IMR-90 (cell line): ENCODE measurements at regions not wholly inside any gene's neighbourhood (a gene's known extent, or its start where the extent isn't known, plus 50 kb on each side); places are given as distances from the start of the nearest gene placed in this dataset.

ENCODE experiments used
- ATAC-seq: fragments of 200-7000 bp; cut with Tn5 transposase; 2 replicates; pipeline ENCODE4 v1.9.1; 2020; ENCODE audit warnings: low read depth, mild to moderate bottlenecking, moderate library complexity
- BruUV-seq: library from RNA; stranded (reverse); fragments of 400-500 nt; replicated peaks from 2 replicates; lab custom pipeline; 2021; lab: Mats Ljungman, UMichigan
- CTCF ChIA-PET: fragments of 300-600 bp; formaldehyde crosslinking; extraction: SDS; loops from one replicate; lab custom pipeline; 2021; ENCODE audit warnings: antibody characterized with exemption; lab: Yijun Ruan, JAX
- POLR2A ChIA-PET: fragments of 300-600 bp; sonication (Branson Sonifier 250); formaldehyde crosslinking; loops from one replicate; lab custom pipeline; 2022; ENCODE audit warnings: antibody characterized with exemption; ENCODE audit not compliant: unreplicated experiment; lab: Charles Lee
- DNase-seq: peaks from one replicate; pipeline ENCODE4 v3.0.0; 2013
- H2AFZ ChIP-seq: replicated peaks from 2 replicates; pipeline ENCODE3; 2013; ENCODE audit warnings: low read length, mild to moderate bottlenecking; ENCODE audit not compliant: poor library complexity
- H2AK5ac ChIP-seq: 2 replicates; pipeline ENCODE4 v1.6.1; 2013; ENCODE audit warnings: low read depth, low read length, inconsistent platforms
- H2AK9ac ChIP-seq: replicated peaks from 2 replicates; pipeline ENCODE3; 2013; ENCODE audit warnings: mild to moderate bottlenecking, low read depth, low read length, moderate library complexity; ENCODE audit not compliant: poor library complexity
- H2BK120ac ChIP-seq: 2 replicates; pipeline ENCODE4 v1.6.1; 2013; ENCODE audit warnings: low read depth, low read length, inconsistent platforms
- H2BK15ac ChIP-seq: 3 replicates; pipeline ENCODE4 v1.6.1; 2013; ENCODE audit warnings: low read depth, low read length, inconsistent platforms
- H2BK20ac ChIP-seq: 2 replicates; pipeline ENCODE4 v1.6.1; 2013; ENCODE audit warnings: low read depth, mild to moderate bottlenecking, inconsistent platforms, low read length, moderate library complexity
- H2BK5ac ChIP-seq: 2 replicates; pipeline ENCODE4 v1.6.1; 2013; ENCODE audit warnings: mild to moderate bottlenecking, low read depth, low read length, inconsistent platforms; ENCODE audit not compliant: poor library complexity, severe bottlenecking
- H3K14ac ChIP-seq: replicated peaks from 2 replicates; pipeline ENCODE4 v1.6.1; 2013; ENCODE audit warnings: low read depth, low read length, inconsistent platforms
- H3K18ac ChIP-seq: 2 replicates; pipeline ENCODE4 v1.6.1; 2013; ENCODE audit warnings: low read depth, low read length, control low read depth
- H3K23ac ChIP-seq: 2 replicates; pipeline ENCODE4 v1.6.1; 2013; ENCODE audit warnings: low read depth, low read length, inconsistent platforms
- H3K27ac ChIP-seq: 2 replicates; pipeline ENCODE4 v1.5.1; 2013; ENCODE audit warnings: mild to moderate bottlenecking, control low read depth, low read length; ENCODE audit not compliant: insufficient read depth
- H3K27me3 ChIP-seq: 2 replicates; pipeline ENCODE4 v1.6.1; 2013; ENCODE audit warnings: low read length; ENCODE audit not compliant: control insufficient read depth, insufficient read depth
- H3K36me3 ChIP-seq: 2 replicates; pipeline ENCODE4 v1.6.1; 2013; ENCODE audit warnings: low read length, mixed read lengths; ENCODE audit not compliant: control insufficient read depth, insufficient read depth
- H3K4ac ChIP-seq: 2 replicates; pipeline ENCODE4 v1.6.1; 2013; ENCODE audit warnings: low read depth, low read length, inconsistent platforms
- H3K4me1 ChIP-seq: 2 replicates; pipeline ENCODE4 v1.6.1; 2013; ENCODE audit warnings: low read length, mixed read lengths; ENCODE audit not compliant: control insufficient read depth, insufficient read depth
- H3K4me2 ChIP-seq: 2 replicates; pipeline ENCODE4 v1.6.1; 2013; ENCODE audit warnings: low read depth, mild to moderate bottlenecking, control low read depth, low read length, moderate library complexity
- H3K4me3 ChIP-seq: 2 replicates; pipeline ENCODE4 v1.5.1; 2013; ENCODE audit warnings: low read depth, mild to moderate bottlenecking, control low read depth, low read length, moderate library complexity; ENCODE audit not compliant: insufficient read depth
- H3K56ac ChIP-seq: 2 replicates; pipeline ENCODE4 v1.6.1; 2013; ENCODE audit warnings: low read length, inconsistent platforms; ENCODE audit not compliant: insufficient read depth; ENCODE audit errors: extremely low read depth
- H3K79me1 ChIP-seq, 2 experiments: 2 replicates each; pipeline ENCODE4 v1.6.1; 2013; ENCODE audit warnings: low read length in 2 of 2, inconsistent platforms in 1 of 2, low read depth in 1 of 2
- H3K9ac ChIP-seq: 2 replicates; pipeline ENCODE4 v1.6.1; 2013; ENCODE audit warnings: low read depth, low read length, control low read depth
- H3K9me1 ChIP-seq: 2 replicates; pipeline ENCODE4 v1.6.1; 2013; ENCODE audit warnings: low read length, inconsistent platforms; ENCODE audit not compliant: insufficient read depth
- H3K9me3 ChIP-seq: 2 replicates; pipeline ENCODE4 v1.6.1; 2013; ENCODE audit warnings: low read length; ENCODE audit not compliant: control insufficient read depth, insufficient read depth
- H4K20me1 ChIP-seq: 2 replicates; pipeline ENCODE4 v1.6.1; 2013; ENCODE audit warnings: low read length, inconsistent platforms; ENCODE audit not compliant: insufficient read depth
- H4K5ac ChIP-seq: 2 replicates; pipeline ENCODE4 v1.6.1; 2013; ENCODE audit warnings: mild to moderate bottlenecking, low read depth, low read length, control low read depth
- H4K8ac ChIP-seq, 2 experiments: 2 replicates each; pipeline ENCODE4 v1.6.1; 2013; ENCODE audit warnings: low read depth in 2 of 2, low read length in 2 of 2, control low read depth in 1 of 2, inconsistent platforms in 1 of 2
- H4K91ac ChIP-seq: 2 replicates; pipeline ENCODE4 v1.6.1; 2013; ENCODE audit warnings: low read depth, low read length, inconsistent platforms; ENCODE audit not compliant: insufficient read depth
- CEBPB ChIP-seq: IDR thresholded peaks from 2 replicates; pipeline ENCODE4 v1.6.1; 2012; ENCODE audit warnings: low read depth, low read length, improper control_type of control experiment
- FOS ChIP-seq: fragments of 150-350 bp; IDR thresholded peaks from 2 replicates; pipeline ENCODE4 v1.6.1; 2016; ENCODE audit warnings: low read depth, low read length
- MAFK ChIP-seq: IDR thresholded peaks from 2 replicates; pipeline ENCODE4 v1.6.1; 2012; ENCODE audit warnings: low read depth, low read length, improper control_type of control experiment
- MAZ ChIP-seq: IDR thresholded peaks from 2 replicates; pipeline ENCODE4 v1.6.1; 2012; ENCODE audit warnings: low read depth, mild to moderate bottlenecking, low read length, improper control_type of control experiment, moderate library complexity, borderline replicate concordance
- MXI1 ChIP-seq: IDR thresholded peaks from 2 replicates; pipeline ENCODE4 v1.6.1; 2012; ENCODE audit warnings: low read depth, mild to moderate bottlenecking, low read length, moderate library complexity, borderline replicate concordance
- RAD21 ChIP-seq: IDR thresholded peaks from 2 replicates; pipeline ENCODE4 v1.6.1; 2012; ENCODE audit warnings: low read length, improper control_type of control experiment
- RCOR1 ChIP-seq: IDR thresholded peaks from 2 replicates; pipeline ENCODE4 v1.6.1; 2012; ENCODE audit warnings: mild to moderate bottlenecking, low read length, improper control_type of control experiment; ENCODE audit not compliant: insufficient replicate concordance
- SMC3 ChIP-seq: fragments of 150-350 bp; IDR thresholded peaks from 2 replicates; pipeline ENCODE4 v1.6.1; 2016; ENCODE audit warnings: low read depth, mild to moderate bottlenecking, antibody characterized with exemption, low read length, moderate library complexity
- USF2 ChIP-seq: fragments of 150-350 bp; IDR thresholded peaks from 2 replicates; pipeline ENCODE4 v1.6.1; 2017; ENCODE audit warnings: mild to moderate bottlenecking, antibody characterized with exemption, low read length, low read depth
- WGBS, 2 experiments: methylation state at CpG; one replicate each; pipeline versions ENCODE4 v1.1.5 to v1.1.7; 2013; ENCODE audit warnings: missing lambda C conversion rate in 2 of 2; ENCODE audit not compliant: insufficient read length in 1 of 2; ENCODE audit errors: extremely low coverage in 2 of 2; 5-methylcytosine and 5-hydroxymethylcytosine counted together
- dilution Hi-C: fragments of 300-500 bp; cut with HindIII; formaldehyde crosslinking; loops from one replicate; pipeline ENCODE4 v1.14.3; 2018; ENCODE audit warnings: low sequenced_read_pairs; ENCODE audit not compliant: unreplicated experiment
- in situ Hi-C: fragments of 300-500 bp; cut with MboI; formaldehyde crosslinking; loops from 3 replicates; pipeline ENCODE4 v1.14.3; 2019; ENCODE audit warnings: low sequenced_read_pairs, inconsistent platforms, mixed read lengths
- intact Hi-C: fragments of 100-400 bp; cut with micrococcal nuclease; formaldehyde crosslinking; loops from 2 replicates; pipeline ENCODE4 v1.10.0; 2022
- TF ChIP-seq, protein P1 (sequence below): fragments of 150-350 bp; IDR thresholded peaks from 2 replicates; pipeline ENCODE4 v1.6.1; 2016; ENCODE audit warnings: low read depth, mild to moderate bottlenecking, low read length, moderate library complexity, borderline replicate concordance
- TF ChIP-seq, protein P2 (sequence below): conservative IDR thresholded peaks from 2 replicates; pipeline ENCODE4 v1.5.1; 2012; ENCODE audit warnings: mild to moderate bottlenecking, low read depth, low read length, improper control_type of control experiment

DNA sequence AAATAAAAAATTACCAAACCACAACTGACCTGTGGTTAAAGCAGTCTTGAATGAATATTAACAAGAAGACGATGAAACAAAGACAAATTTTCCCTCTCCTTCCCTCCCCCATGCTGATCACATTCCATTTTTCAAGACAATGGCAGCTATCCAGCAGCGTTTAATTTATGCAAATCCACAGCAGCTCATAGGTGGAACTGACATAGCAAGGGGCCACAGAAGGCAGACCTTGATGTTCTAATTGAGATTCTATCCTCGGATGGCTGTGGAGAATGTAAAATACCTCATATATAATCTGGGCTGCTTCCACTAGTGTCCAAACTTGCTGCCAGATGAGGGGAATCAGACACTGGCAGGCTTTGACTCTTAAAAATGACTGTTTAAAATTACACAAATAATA lies 211.5 kb downstream of the CHRDL1 start:
- H2BK15ac ChIP-seq, result no peak overlapping the region
- H3K27ac ChIP-seq, result no peak overlapping the region
- dilution Hi-C loops, result no loop called here
- no peaks in the 10 kb centered on the region for H3K36me3 ChIP-seq
- H3K4ac ChIP-seq, result no peak overlapping the region
- no peak overlapping the region for H2BK20ac ChIP-seq
- H3K23ac ChIP-seq, result no peak overlapping the region
- ChIA-PET POLR2A (no interaction called here), CTCF (no interaction called here)
- no peak overlapping the region for H3K4me3 ChIP-seq
- no peak overlapping the region for H2AK5ac ChIP-seq
- H2BK120ac ChIP-seq, result no peak overlapping the region
- no peak overlapping the region for H2AK9ac ChIP-seq
- WGBS, 2 experiments, result no CpG with 5 or more reads among the region's 3 CpGs
- BruUV-seq, result no TSS peak
- intact Hi-C loops, result no loop called here
- no peaks in the 10 kb centered on the region; the same call in 1 of the 2 replicates for H3K27me3 ChIP-seq
- no peak for ATAC-seq
- H3K14ac ChIP-seq, result no peak overlapping the region
- no peak for DNase-seq
- no peak overlapping the region for H3K4me2 ChIP-seq
- no peak overlapping the region for H3K18ac ChIP-seq
- in situ Hi-C loops, result no loop called here
- H2BK5ac ChIP-seq, result no peak overlapping the region
- H3K9me3 ChIP-seq, result no peaks in the 10 kb centered on the region
- no peak overlapping the region for H4K91ac ChIP-seq
- H4K8ac ChIP-seq, result no peak overlapping the region
- H3K79me1 ChIP-seq, result no peaks in the 10 kb centered on the region
- H2AFZ ChIP-seq, result no peak overlapping the region
- no peak for TF ChIP-seq USF2
- TF ChIP-seq, protein P1, sequence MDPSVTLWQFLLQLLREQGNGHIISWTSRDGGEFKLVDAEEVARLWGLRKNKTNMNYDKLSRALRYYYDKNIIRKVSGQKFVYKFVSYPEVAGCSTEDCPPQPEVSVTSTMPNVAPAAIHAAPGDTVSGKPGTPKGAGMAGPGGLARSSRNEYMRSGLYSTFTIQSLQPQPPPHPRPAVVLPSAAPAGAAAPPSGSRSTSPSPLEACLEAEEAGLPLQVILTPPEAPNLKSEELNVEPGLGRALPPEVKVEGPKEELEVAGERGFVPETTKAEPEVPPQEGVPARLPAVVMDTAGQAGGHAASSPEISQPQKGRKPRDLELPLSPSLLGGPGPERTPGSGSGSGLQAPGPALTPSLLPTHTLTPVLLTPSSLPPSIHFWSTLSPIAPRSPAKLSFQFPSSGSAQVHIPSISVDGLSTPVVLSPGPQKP, result no peak
- no peak for TF ChIP-seq RCOR1
- TF ChIP-seq MAZ, result no peak
- TF ChIP-seq MXI1, result no peak
- TF ChIP-seq SMC3, result no peak
- TF ChIP-seq FOS, result no peak
- TF ChIP-seq, protein P2, sequence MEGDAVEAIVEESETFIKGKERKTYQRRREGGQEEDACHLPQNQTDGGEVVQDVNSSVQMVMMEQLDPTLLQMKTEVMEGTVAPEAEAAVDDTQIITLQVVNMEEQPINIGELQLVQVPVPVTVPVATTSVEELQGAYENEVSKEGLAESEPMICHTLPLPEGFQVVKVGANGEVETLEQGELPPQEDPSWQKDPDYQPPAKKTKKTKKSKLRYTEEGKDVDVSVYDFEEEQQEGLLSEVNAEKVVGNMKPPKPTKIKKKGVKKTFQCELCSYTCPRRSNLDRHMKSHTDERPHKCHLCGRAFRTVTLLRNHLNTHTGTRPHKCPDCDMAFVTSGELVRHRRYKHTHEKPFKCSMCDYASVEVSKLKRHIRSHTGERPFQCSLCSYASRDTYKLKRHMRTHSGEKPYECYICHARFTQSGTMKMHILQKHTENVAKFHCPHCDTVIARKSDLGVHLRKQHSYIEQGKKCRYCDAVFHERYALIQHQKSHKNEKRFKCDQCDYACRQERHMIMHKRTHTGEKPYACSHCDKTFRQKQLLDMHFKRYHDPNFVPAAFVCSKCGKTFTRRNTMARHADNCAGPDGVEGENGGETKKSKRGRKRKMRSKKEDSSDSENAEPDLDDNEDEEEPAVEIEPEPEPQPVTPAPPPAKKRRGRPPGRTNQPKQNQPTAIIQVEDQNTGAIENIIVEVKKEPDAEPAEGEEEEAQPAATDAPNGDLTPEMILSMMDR, result no peak
- no peak for TF ChIP-seq CEBPB
- no peak for TF ChIP-seq MAFK
- no peak for TF ChIP-seq RAD21
- no peaks in the 10 kb centered on the region for H4K20me1 ChIP-seq
- H3K9me1 ChIP-seq, result no peaks in the 10 kb centered on the region
- H3K9ac ChIP-seq, result no peak overlapping the region
- no peaks in the 10 kb centered on the region for H3K4me1 ChIP-seq
- H4K5ac ChIP-seq, result no peak overlapping the region
- H3K56ac ChIP-seq, result no peak overlapping the region
